Lung (tissue), 11 donors: ENCODE measurements at regions not wholly inside any gene's neighbourhood (a gene's known extent, or its start where the extent isn't known, plus 50 kb on each side); places are given as distances from the start of the nearest gene placed in this dataset.
A peak's percentile ranks its signal among the peaks of the same experiment; 100 is the strongest.
"Not testable (repeated sequence)": the region's sequence is repeated elsewhere in the genome, so short reads cannot be mapped to it uniquely, and the experiment has no call there.

Source experiments
- ATAC-seq: fragments of 200-7000 bp; cut with Tn5 transposase; one replicate; pipeline ENCODE4 v1.9.1; 2020; ENCODE audit warnings: moderate number of reproducible peaks; ENCODE audit not compliant: insufficient read depth, low FRiP score
- DNase-seq, 3 donors: peaks; one replicate each; pipeline ENCODE4 v3.0.0-alpha.2; 2013 to 2017
- H3K27ac ChIP-seq, 2 donors: one replicate each; pipeline ENCODE4 v1.5.1; 2013; ENCODE audit warnings: mild to moderate bottlenecking in 2 of 2, moderate library complexity in 2 of 2, control low read depth in 1 of 2, inconsistent platforms in 1 of 2, low read depth in 1 of 2, low read length in 1 of 2
- H3K27me3 ChIP-seq, 3 donors: one replicate each; pipeline ENCODE4 v1.5.1; 2013; ENCODE audit warnings: low read length in 2 of 3; ENCODE audit not compliant: control insufficient read depth in 3 of 3, insufficient read depth in 3 of 3
- H3K36me3 ChIP-seq, 4 donors: one replicate each; pipeline ENCODE4 v1.5.1; 2013; ENCODE audit warnings: low read length in 4 of 4, mild to moderate bottlenecking in 1 of 4, moderate library complexity in 1 of 4; ENCODE audit not compliant: control insufficient read depth in 4 of 4, insufficient read depth in 4 of 4
- H3K4me1 ChIP-seq, 5 donors: one replicate each; pipeline ENCODE4 v1.5.1; 2013; ENCODE audit warnings: low read length in 5 of 5, mild to moderate bottlenecking in 2 of 5, moderate library complexity in 1 of 5; ENCODE audit not compliant: control insufficient read depth in 5 of 5, insufficient read depth in 5 of 5
- H3K4me3 ChIP-seq: one replicate; pipeline ENCODE4 v1.5.1; 2013; ENCODE audit warnings: mild to moderate bottlenecking, control low read depth, moderate library complexity
- H3K9ac ChIP-seq, 2 donors: one replicate each; pipeline ENCODE4 v1.5.1; 2013; ENCODE audit warnings: low read length in 2 of 2, control low read depth in 1 of 2; ENCODE audit not compliant: insufficient read depth in 1 of 2
- H3K9me3 ChIP-seq, 4 donors: one replicate each; pipeline ENCODE4 v1.5.1; 2013; ENCODE audit warnings: low read length in 3 of 4, mild to moderate bottlenecking in 1 of 4, moderate library complexity in 1 of 4; ENCODE audit not compliant: control insufficient read depth in 4 of 4, insufficient read depth in 3 of 4
- CTCF ChIP-seq: IDR thresholded peaks from 2 replicates; pipeline ENCODE4 v1.5.1; 2012; ENCODE audit warnings: mild to moderate bottlenecking; ENCODE audit errors: control extremely low read depth, extremely low read depth
- WGBS, 2 donors: extraction: QIAGEN DNeasy Blood & Tissue Kit; methylation state at CpG; one replicate each; pipeline ENCODE4 v1.1.7; 2013; 5-methylcytosine and 5-hydroxymethylcytosine counted together
- donor health status: control.
- donor health status: control.
- donor health status: Bipolar disorder and iron deficiency.
- donor health status: healthy.
- donor health status: DM: yes; HTN: yes; CAD: no.

GRCh38 chr4:189656641-189657040 lies 284.0 kb upstream of the FRG1 start:
- no peak overlapping the region for H3K4me3 ChIP-seq
- peaks cover 0 to 8% (median 0%) of the 10 kb centered on the region in 5 donors for H3K4me1 ChIP-seq
- H3K27ac ChIP-seq, result no peak overlapping the region
- no peaks in the 10 kb centered on the region for H3K9me3 ChIP-seq
- H3K27me3 ChIP-seq, result no peaks in the 10 kb centered on the region
- ATAC-seq (no peak), DNase-seq (peak; percentile 56 to 84 (median 82))
- TF ChIP-seq CTCF, result no peak
- H3K36me3 ChIP-seq, result no peaks in the 10 kb centered on the region
- no peak overlapping the region for H3K9ac ChIP-seq
- 30 to 48% methylated on average over 10 of the region's 10 CpGs for WGBS, 2 donors

- H3K9me3 ChIP-seq, H3K27me3 ChIP-seq, H3K9ac ChIP-seq, ATAC-seq, H3K27ac ChIP-seq, H3K4me3 ChIP-seq, H3K36me3 ChIP-seq, H3K4me1 ChIP-seq: not testable (repeated sequence)
- peak; percentile 18 to 41 (median 26) for DNase-seq
- 27 to 28% methylated on average over 5 of the region's 5 CpGs for WGBS, 2 donors
Observed at GRCh38 chr4:189658259-189658658, 282.4 kb upstream of the FRG1 start.

GRCh38 chr4:189658831-189659230 lies 281.8 kb upstream of the FRG1 start:
- not testable (repeated sequence) for H3K36me3 ChIP-seq, DNase-seq, ATAC-seq, H3K4me3 ChIP-seq, H3K27me3 ChIP-seq, H3K27ac ChIP-seq, H3K9me3 ChIP-seq, H3K9ac ChIP-seq, H3K4me1 ChIP-seq
- WGBS, 2 donors, result 32 to 60% methylated on average over 5 of the region's 5 CpGs

GRCh38 chr4:189659287-189659686 lies 281.4 kb upstream of the FRG1 start:
- DNase-seq (no peak), ATAC-seq (no peak)
- no peaks in the 10 kb centered on the region for H3K27me3 ChIP-seq
- no peaks in the 10 kb centered on the region for H3K9me3 ChIP-seq
- no peak overlapping the region for H3K27ac ChIP-seq
- WGBS, 2 donors, result 61% methylated on average over 8 to 9 of the region's 10 CpGs
- no peak overlapping the region for H3K4me3 ChIP-seq
- no peak overlapping the region for H3K9ac ChIP-seq
- no peak for TF ChIP-seq CTCF
- H3K4me1 ChIP-seq, result peaks cover 0 to 8% (median 0%) of the 10 kb centered on the region in 5 donors
- no peaks in the 10 kb centered on the region for H3K36me3 ChIP-seq
